SK-N-SH treated with all-trans-retinoic acid at 6 μM for 48 hours (cell line): ENCODE measurements at regions not wholly inside any gene's neighbourhood (a gene's known extent, or its start where the extent isn't known, plus 50 kb on each side); places are given as distances from the start of the nearest gene placed in this dataset.
A peak's percentile ranks its signal among the peaks of the same experiment; 100 is the strongest.

Source experiments
- ATAC-seq: fragments of 200-7000 bp; cut with Tn5 transposase; 3 replicates; pipeline ENCODE4 v1.9.1; 2020; ENCODE audit warnings: mild to moderate bottlenecking, moderate library complexity
- ARNTL ChIP-seq: fragments of 450-650 bp; formaldehyde crosslinking; IDR thresholded peaks from 2 replicates; pipeline ENCODE4 v1.5.0; 2020; ENCODE audit warnings: low read depth, mild to moderate bottlenecking, moderate library complexity, borderline replicate concordance
- BACH2 ChIP-seq: fragments of 250-450 bp; sonication (Bioruptor Pico); IDR thresholded peaks from 2 replicates; pipeline ENCODE4 v1.9.0; 2021; ENCODE audit warnings: mild to moderate bottlenecking, borderline replicate concordance
- CSDC2 ChIP-seq: fragments of 250-450 bp; sonication (Bioruptor Pico); IDR thresholded peaks from 2 replicates; pipeline ENCODE4 v1.5.0; 2020; ENCODE audit warnings: mild to moderate bottlenecking, moderate library complexity
- CSRNP3 ChIP-seq: fragments of 250-450 bp; sonication (Bioruptor Pico); IDR thresholded peaks from 2 replicates; pipeline ENCODE4 v1.5.1; 2021; ENCODE audit warnings: mild to moderate bottlenecking, moderate library complexity
- ESRRG ChIP-seq: fragments of 250-450 bp; sonication (Bioruptor Pico); IDR thresholded peaks from 2 replicates; pipeline ENCODE4 v1.6.1; 2021; ENCODE audit warnings: mild to moderate bottlenecking
- OSR1 ChIP-seq: fragments of 250-450 bp; sonication (Bioruptor Pico); IDR thresholded peaks from 2 replicates; pipeline ENCODE4 v1.8.0; 2022; ENCODE audit warnings: moderate library complexity, mild to moderate bottlenecking, inconsistent platforms
- PATZ1 ChIP-seq: fragments of 250-450 bp; sonication (Bioruptor Pico); IDR thresholded peaks from 2 replicates; pipeline ENCODE4 v1.8.0; 2020; ENCODE audit warnings: mild to moderate bottlenecking, moderate library complexity, borderline replicate concordance
- POU6F1 ChIP-seq: fragments of 250-450 bp; sonication (Bioruptor Pico); IDR thresholded peaks from 2 replicates; pipeline ENCODE4 v1.8.0; 2021; ENCODE audit warnings: low read depth, mild to moderate bottlenecking, moderate library complexity, borderline replicate concordance
- SNAI2 ChIP-seq: fragments of 250-450 bp; sonication (Bioruptor Pico); IDR thresholded peaks from 2 replicates; pipeline ENCODE4 v1.5.0; 2020; ENCODE audit warnings: mild to moderate bottlenecking, moderate library complexity
- TCF4 ChIP-seq: fragments of 250-450 bp; sonication (Bioruptor Pico); IDR thresholded peaks from 2 replicates; pipeline ENCODE4 v1.8.0; 2021; ENCODE audit warnings: mild to moderate bottlenecking, moderate library complexity, borderline replicate concordance
- TOX ChIP-seq: fragments of 250-450 bp; sonication (Bioruptor Pico); IDR thresholded peaks from 2 replicates; pipeline ENCODE4 v1.8.0; 2021; ENCODE audit warnings: mild to moderate bottlenecking, moderate library complexity, borderline replicate concordance
- TSHZ2 ChIP-seq: fragments of 250-450 bp; sonication (Bioruptor Pico); IDR thresholded peaks from 2 replicates; pipeline ENCODE4 v1.5.0; 2020; ENCODE audit warnings: mild to moderate bottlenecking, moderate library complexity
- ZC3H10 ChIP-seq: fragments of 250-450 bp; sonication (Bioruptor Pico); IDR thresholded peaks from 2 replicates; pipeline ENCODE4 v1.5.1; 2021; ENCODE audit warnings: mild to moderate bottlenecking, moderate library complexity
- ZFP30 ChIP-seq: fragments of 450-650 bp; formaldehyde crosslinking; IDR thresholded peaks from 2 replicates; pipeline ENCODE4 v1.5.0; 2022; ENCODE audit warnings: mild to moderate bottlenecking, moderate library complexity
- ZNF565 ChIP-seq: fragments of 450-650 bp; formaldehyde crosslinking; conservative IDR thresholded peaks from 2 replicates; pipeline ENCODE4 v1.5.0; 2020; ENCODE audit warnings: low read depth, mild to moderate bottlenecking, moderate library complexity
- ZNF70 ChIP-seq: fragments of 450-650 bp; formaldehyde crosslinking; IDR thresholded peaks from 2 replicates; pipeline ENCODE4 v1.5.0; 2020; ENCODE audit warnings: mild to moderate bottlenecking, moderate library complexity
- ZNF8 ChIP-seq: fragments of 450-650 bp; formaldehyde crosslinking; IDR thresholded peaks from 2 replicates; pipeline ENCODE4 v1.5.0; 2020; ENCODE audit warnings: mild to moderate bottlenecking, moderate library complexity

- TF ChIP-seq ZC3H10 (no peak), ARNTL (CRISPR knock-in tag) (no peak)
- TF ChIP-seq, all 23 proteins: peak for 0
These were observed 96.4 kb downstream of the RPS12 start (continued) for GRCh38 chr6:132910759-132911158.

GRCh38 chr6:132919045-132919860 lies 104.9 kb downstream of the RPS12 start:
- no peak for ATAC-seq
- TF ChIP-seq POU6F1 (CRISPR knock-in tag) = no peak
- peak; percentile 62; the same call in 1 of the 2 replicates for TF ChIP-seq TSHZ2 (CRISPR knock-in tag)

- TF ChIP-seq ZNF70 (CRISPR knock-in tag) (no peak), TCF4 (CRISPR knock-in tag) (no peak), SNAI2 (CRISPR knock-in tag) (no peak), OSR1 (CRISPR knock-in tag) (no peak), TOX (CRISPR knock-in tag) (no peak), CSDC2 (CRISPR knock-in tag) (no peak), ZNF8 (CRISPR knock-in tag) (no peak), PATZ1 (CRISPR knock-in tag) (no peak), BACH2 (CRISPR knock-in tag) (no peak), ZNF565 (CRISPR knock-in tag) (no peak), ARNTL (CRISPR knock-in tag) (no peak), TSHZ2 (CRISPR knock-in tag) (no peak)
These were observed 113.3 kb downstream of the RPS12 start for GRCh38 chr6:132927713-132928112.

GRCh38 chr6:132929141-132929540 lies 114.8 kb downstream of the RPS12 start:
- ATAC-seq = no peak
- TF ChIP-seq CSRNP3 (CRISPR knock-in tag) (no peak), ZFP30 (CRISPR knock-in tag) (no peak), ZNF70 (CRISPR knock-in tag) (no peak), ARNTL (CRISPR knock-in tag) (no peak), ESRRG (CRISPR knock-in tag) (no peak), TSHZ2 (CRISPR knock-in tag) (no peak), CSDC2 (CRISPR knock-in tag) (no peak), SNAI2 (CRISPR knock-in tag) (no peak), BACH2 (CRISPR knock-in tag) (no peak), TOX (CRISPR knock-in tag) (no peak), ZNF8 (CRISPR knock-in tag) (no peak), PATZ1 (CRISPR knock-in tag) (no peak)

More at GRCh38 chr6:132927713-132928112, 113.3 kb downstream of the RPS12 start:
- ATAC-seq = no peak
